ENCODE measurements at regions not wholly inside any gene's neighbourhood (a gene's known extent, or its start where the extent isn't known, plus 50 kb on each side); places are given as distances from the start of the nearest gene placed in this dataset.

DNA sequence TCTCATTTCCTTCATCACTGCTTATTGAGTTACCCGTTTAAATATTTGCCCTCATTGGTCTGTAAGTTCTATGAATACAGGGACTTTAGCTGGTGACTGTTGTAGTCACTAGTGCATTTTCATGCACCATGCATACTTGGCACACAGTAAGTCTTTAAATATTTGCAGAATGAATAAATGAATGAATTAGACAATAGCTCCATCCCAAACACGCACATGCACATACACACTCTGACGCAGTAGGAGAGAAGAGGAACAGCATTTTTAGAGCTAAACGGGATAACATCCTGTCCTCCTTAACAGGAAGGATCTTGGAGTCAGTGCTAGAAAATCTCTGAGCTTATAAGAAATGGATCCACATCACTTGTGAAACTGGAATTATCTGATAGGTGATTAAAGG is 447.7 kb downstream of the KIF4B start:
- TF ChIP-seq, protein P1, sequence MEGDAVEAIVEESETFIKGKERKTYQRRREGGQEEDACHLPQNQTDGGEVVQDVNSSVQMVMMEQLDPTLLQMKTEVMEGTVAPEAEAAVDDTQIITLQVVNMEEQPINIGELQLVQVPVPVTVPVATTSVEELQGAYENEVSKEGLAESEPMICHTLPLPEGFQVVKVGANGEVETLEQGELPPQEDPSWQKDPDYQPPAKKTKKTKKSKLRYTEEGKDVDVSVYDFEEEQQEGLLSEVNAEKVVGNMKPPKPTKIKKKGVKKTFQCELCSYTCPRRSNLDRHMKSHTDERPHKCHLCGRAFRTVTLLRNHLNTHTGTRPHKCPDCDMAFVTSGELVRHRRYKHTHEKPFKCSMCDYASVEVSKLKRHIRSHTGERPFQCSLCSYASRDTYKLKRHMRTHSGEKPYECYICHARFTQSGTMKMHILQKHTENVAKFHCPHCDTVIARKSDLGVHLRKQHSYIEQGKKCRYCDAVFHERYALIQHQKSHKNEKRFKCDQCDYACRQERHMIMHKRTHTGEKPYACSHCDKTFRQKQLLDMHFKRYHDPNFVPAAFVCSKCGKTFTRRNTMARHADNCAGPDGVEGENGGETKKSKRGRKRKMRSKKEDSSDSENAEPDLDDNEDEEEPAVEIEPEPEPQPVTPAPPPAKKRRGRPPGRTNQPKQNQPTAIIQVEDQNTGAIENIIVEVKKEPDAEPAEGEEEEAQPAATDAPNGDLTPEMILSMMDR (IDR thresholded peaks at IDR 0.05; ENCODE audit: insufficient read depth, low read length, poor library complexity, severe bottlenecking), result no peak
- TF ChIP-seq EZH2phosphoT487 (conservative IDR thresholded peaks at IDR 0.05; ENCODE audit: low read length), result no peak
